ENCODE measurements at regions not wholly inside any gene's neighbourhood (a gene's known extent, or its start where the extent isn't known, plus 50 kb on each side); places are given as distances from the start of the nearest gene placed in this dataset. TPM values are rescaled to one million over a fixed set of nuclear protein-coding genes. Genes with fewer than 3 reads are reported as not detected.

GRCh38 chr14:106883218-106883692, 1356.9 kb downstream of the TMEM121 start:
- Histone ChIP-seq H2AFZ (ENCODE audit: low read length) (no peak overlapping the region), H3K4me3 (ENCODE audit: low read length) (no peak overlapping the region), H3F3A (ENCODE audit: low read length, unreplicated experiment) (no peaks in the 10 kb centered on the region), H3K36me3 (ENCODE audit: low read depth, low read length) (no peaks in the 10 kb centered on the region; the same call in 1 of the 2 replicates), H3K9ac (ENCODE audit: low read length) (no peak overlapping the region), H3K9me3 (ENCODE audit: low read length) (0 out of 2 replicates have a peak, but pooled peaks cover 3% of the 10 kb centered on the region), H3K27me3 (ENCODE audit: low read length) (no peaks in the 10 kb centered on the region), H3K9me2 (replicated peaks; ENCODE audit: low read length) (no peaks in the 10 kb centered on the region), H3K4me2 (ENCODE audit: low read length) (no peak overlapping the region), H3K4me1 (ENCODE audit: insufficient read depth, low read length) (no peaks in the 10 kb centered on the region), H3K27ac (ENCODE audit: low read length) (no peak overlapping the region), H3K79me2 (ENCODE audit: low read length) (no peaks in the 10 kb centered on the region), H4K20me1 (ENCODE audit: low read length) (no peaks in the 10 kb centered on the region)
- intact Hi-C loops (cut with micrococcal nuclease) = no loop called here
- CTCF ChIA-PET = no interaction called here
- ATAC-seq (no peak), DNase-seq (peak; percentile 19)
- no TSS peak for BruUV-seq (replicated peaks)
- POLR2A ChIA-PET (ENCODE audit: unreplicated experiment) = no interaction called here
- TF ChIP-seq CTCF (conservative IDR thresholded peaks at IDR 0.05; ENCODE audit: low read depth, low read length) (peak; percentile 60), EZH2 (IDR thresholded peaks at IDR 0.05; ENCODE audit: low read length, unreplicated experiment) (no peak)

Small RNA genes in the stretch of these regions (microRNA-seq; reads per million reads assigned to microRNA genes)
- gene MIR4507 (ENCODE audit: unreplicated experiment) (not detected), gene MIR4537 (ENCODE audit: unreplicated experiment) (not detected), gene MIR4538 (ENCODE audit: unreplicated experiment) (not detected), gene MIR4539 (ENCODE audit: unreplicated experiment) (not detected), gene MIR5195 (ENCODE audit: unreplicated experiment) (not detected), gene MIR8071-1 (ENCODE audit: unreplicated experiment) (not detected), gene MIR8071-2 (ENCODE audit: unreplicated experiment) (not detected)
